ENCODE measurements at regions not wholly inside any gene's neighbourhood (a gene's known extent, or its start where the extent isn't known, plus 50 kb on each side); places are given as distances from the start of the nearest gene placed in this dataset.

- CTCF ChIA-PET (ENCODE audit: low intra/inter-chr PET ratio) = no interaction called here
- 0% methylated on average over 2 of the region's 2 CpGs for WGBS (ENCODE audit: insufficient coverage, low coverage, missing lambda C conversion rate)
- no TSS peak for BruUV-seq (replicated peaks)
- Histone ChIP-seq H3K4me1 (replicated peaks in 1 of 2; ENCODE audit: control insufficient read depth in 2 of 2, insufficient read depth in 2 of 2, low read length in 2 of 2) (no peaks in the 10 kb centered on the region), H3K4me3 (no peak overlapping the region), H4K20me1 (replicated peaks; ENCODE audit: control insufficient read depth, insufficient read depth, low read length) (no peaks in the 10 kb centered on the region), H2AFZ (ENCODE audit: low read depth, low read length) (no peak overlapping the region), H3K27me3 (ENCODE audit: control insufficient read depth in 2 of 2, insufficient read depth in 2 of 2, low read length in 2 of 2) (no peaks in the 10 kb centered on the region), H3K9me3 (replicated peaks; ENCODE audit: control insufficient read depth, insufficient read depth, low read depth, low read length) (no peaks in the 10 kb centered on the region), H3K27ac (ENCODE audit: extremely low read depth, low read depth, low read length) (no peak overlapping the region), H3K4me2 (ENCODE audit: insufficient read depth, low read length) (no peak overlapping the region), H3K9ac (ENCODE audit: insufficient read depth in 1 of 2, low read depth in 2 of 2, low read length in 2 of 2) (no peak overlapping the region), H3K36me3 (ENCODE audit: control insufficient read depth, insufficient read depth, low read length) (no peaks in the 10 kb centered on the region), H3K9me1 (ENCODE audit: control insufficient read depth, insufficient read depth, low read length) (no peaks in the 10 kb centered on the region), H3K79me2 (ENCODE audit: control insufficient read depth, insufficient read depth, low read length) (no peaks in the 10 kb centered on the region)
- POLR2A ChIA-PET = interaction anchor here (0.7 kb wide), 1 partner anchor 8 kb away, joined by 3 read pairs; no protein-coding TSS in a partner anchor
- intact Hi-C loops (cut with micrococcal nuclease) = no loop called here
- no peak for FAIRE-seq
- ATAC-seq = no peak
- TF ChIP-seq NFE2 (IDR thresholded peaks at IDR 0.05; ENCODE audit: low read depth) = no peak
- no peak for TF ChIP-seq CXXC5 (CRISPR knock-in tag; IDR thresholded peaks at IDR 0.05)
- no peak for TF ChIP-seq TFAM (CRISPR knock-in tag; conservative IDR thresholded peaks at IDR 0.05)
- TF ChIP-seq ZNF224 (CRISPR knock-in tag; IDR thresholded peaks at IDR 0.05) = no peak
- no peak for TF ChIP-seq FOXJ2 (tag; IDR thresholded peaks at IDR 0.05)
- in situ Hi-C loops (cut with MboI) = no loop called here
- no peak for DNase-seq (ENCODE audit: extremely low read depth in 1 of 4, low spot score in 3 of 4)
Observed at GRCh38 chr11:97351939-97352338, 962.1 kb downstream of the JRKL start.

GRCh38 chr11:97354026-97354425, 964.2 kb downstream of the JRKL start:
- Histone ChIP-seq H2AFZ (ENCODE audit: low read depth, low read length) (no peak overlapping the region), H3K36me3 (ENCODE audit: control insufficient read depth, insufficient read depth, low read length) (no peaks in the 10 kb centered on the region), H3K4me1 (replicated peaks in 1 of 2; ENCODE audit: control insufficient read depth in 2 of 2, insufficient read depth in 2 of 2, low read length in 2 of 2) (no peaks in the 10 kb centered on the region), H3K4me3 (no peak overlapping the region), H3K27ac (ENCODE audit: extremely low read depth, low read depth, low read length) (no peak overlapping the region), H3K9me1 (ENCODE audit: control insufficient read depth, insufficient read depth, low read length) (no peaks in the 10 kb centered on the region), H3K9ac (ENCODE audit: insufficient read depth in 1 of 2, low read depth in 2 of 2, low read length in 2 of 2) (no peak overlapping the region), H3K9me3 (replicated peaks; ENCODE audit: control insufficient read depth, insufficient read depth, low read depth, low read length) (no peaks in the 10 kb centered on the region), H3K27me3 (ENCODE audit: control insufficient read depth in 2 of 2, insufficient read depth in 2 of 2, low read length in 2 of 2) (no peaks in the 10 kb centered on the region), H3K4me2 (ENCODE audit: insufficient read depth, low read length) (no peak overlapping the region), H4K20me1 (replicated peaks; ENCODE audit: control insufficient read depth, insufficient read depth, low read length) (no peaks in the 10 kb centered on the region), H3K79me2 (ENCODE audit: control insufficient read depth, insufficient read depth, low read length) (no peaks in the 10 kb centered on the region)
- CTCF ChIA-PET (ENCODE audit: low intra/inter-chr PET ratio) = no interaction called here
- in situ Hi-C loops (cut with MboI) (no loop called here), intact Hi-C loops (cut with micrococcal nuclease) (no loop called here)
- DNase-seq (ENCODE audit: extremely low read depth in 1 of 4, low spot score in 3 of 4) (no peak), FAIRE-seq (no peak), ATAC-seq (no peak)
- WGBS (ENCODE audit: insufficient coverage, low coverage, missing lambda C conversion rate) = 0% methylated on average over 1 of the region's 1 CpG
- BruUV-seq (replicated peaks) = no TSS peak
- POLR2A ChIA-PET = no interaction called here
- TF ChIP-seq E2F3 (CRISPR knock-in tag; IDR thresholded peaks at IDR 0.05) (no peak), AFF1 (IDR thresholded peaks at IDR 0.05; ENCODE audit: low read depth in 1 of 2, partially characterized antibody in 2 of 2) (no peak), FUS (optimal IDR thresholded peaks at IDR 0.05; ENCODE audit: low read depth, low read length) (no peak), FOXM1 (IDR thresholded peaks at IDR 0.05; ENCODE audit: low read depth) (no peak), FOXM1 (CRISPR knock-in tag; IDR thresholded peaks at IDR 0.05; ENCODE audit: low read depth) (no peak), DLX4 (CRISPR knock-in tag; IDR thresholded peaks at IDR 0.05) (no peak), RNF2 (IDR thresholded peaks at IDR 0.05) (no peak), PTBP1 (IDR thresholded peaks at IDR 0.05; ENCODE audit: low read depth, low read length) (no peak), ZNF431 (CRISPR knock-in tag; IDR thresholded peaks at IDR 0.05) (no peak), FOXA3 (CRISPR knock-in tag; conservative IDR thresholded peaks at IDR 0.05 in 1 of 2, IDR thresholded peaks at IDR 0.05 in 1 of 2) (no peak)

Data from K562 (cell line).